Urothelium cell line (cell line): ENCODE measurements at regions not wholly inside any gene's neighbourhood (a gene's known extent, or its start where the extent isn't known, plus 50 kb on each side); places are given as distances from the start of the nearest gene placed in this dataset.
"Not testable (repeated sequence)": the region's sequence is repeated elsewhere in the genome, so short reads cannot be mapped to it uniquely, and the experiment has no call there.

Experiments used
- DNase-seq: peaks from one replicate; pipeline ENCODE4 v3.0.0; 2011; ENCODE audit warnings: low spot score, mixed read lengths
- FAIRE-seq: peaks from 2 replicates; lab custom pipeline; 2011; peaks lifted over from hg19 to GRCh38; lab: Jason Lieb, UNC

DNA sequence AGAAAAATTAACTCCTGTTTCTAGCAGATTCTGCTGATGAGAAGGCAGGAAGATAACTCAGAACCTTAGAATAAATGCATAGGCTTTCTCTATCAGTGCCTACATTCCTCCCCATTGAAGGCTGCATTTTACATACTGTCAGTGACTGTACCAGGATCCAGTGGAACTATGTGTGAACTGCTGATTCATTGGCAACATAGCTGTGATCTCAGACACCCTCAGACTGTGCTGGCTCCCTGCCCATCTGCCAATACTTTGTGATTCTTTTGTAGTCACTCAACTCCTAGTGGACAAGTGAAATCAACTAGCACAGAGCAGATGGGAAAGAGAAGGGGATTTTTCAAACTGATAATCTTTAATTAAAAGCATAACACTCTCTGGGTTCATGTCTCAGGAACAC is 375.8 kb downstream of the MDFIC start:
- FAIRE-seq (no peak), DNase-seq (peak; percentile 36)

DNA sequence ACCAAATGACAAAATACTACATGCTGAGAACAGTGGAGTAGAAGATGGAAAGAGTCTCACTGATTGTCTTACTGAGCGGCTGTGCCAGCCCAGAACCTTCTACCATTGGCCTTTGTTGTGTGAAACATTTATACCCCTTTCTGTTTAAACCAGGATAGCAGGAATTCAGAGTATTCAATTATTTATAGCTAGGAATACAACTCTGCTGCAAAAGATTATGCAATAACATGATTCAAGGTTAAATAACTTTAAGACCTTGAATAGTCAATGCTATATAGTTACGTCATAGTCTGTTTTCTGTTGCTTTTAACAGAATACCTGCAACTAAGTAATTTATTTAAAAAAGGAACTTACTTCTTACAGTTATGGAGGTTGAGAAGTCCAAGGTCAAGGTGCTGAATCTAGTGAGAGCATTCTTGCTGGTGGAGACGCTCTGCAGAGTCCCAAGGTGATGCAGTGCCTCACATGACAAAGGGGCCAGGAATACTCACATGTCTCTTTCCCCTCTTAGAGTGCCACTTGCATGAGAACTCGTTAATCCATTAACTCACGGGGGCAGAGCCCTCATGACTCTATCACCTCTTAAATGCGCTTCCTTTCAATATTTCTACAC is 371.8 kb downstream of the MDFIC start:
- no peak for FAIRE-seq

DNA sequence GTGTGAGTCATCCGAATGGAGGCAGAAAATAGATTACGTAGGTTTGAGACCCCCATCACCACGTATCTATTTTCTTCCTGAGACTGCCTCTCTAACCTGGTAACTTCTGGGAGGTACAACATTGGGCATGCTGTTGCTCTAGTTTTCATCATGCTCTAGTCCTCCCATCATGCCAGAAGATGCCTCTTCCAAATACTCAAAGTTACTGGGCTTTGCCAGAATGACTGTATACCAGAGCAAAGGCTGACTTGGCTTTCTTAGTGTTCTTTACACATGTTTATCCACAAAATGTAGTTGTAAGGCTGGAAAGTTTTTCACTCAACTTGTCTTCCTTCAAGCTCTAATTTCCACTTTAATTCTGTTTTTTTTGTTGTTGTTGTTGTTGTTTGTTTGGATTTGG is 370.5 kb downstream of the MDFIC start:
- DNase-seq (no peak), FAIRE-seq (no peak)

More for the DNA sequence above, 371.8 kb downstream of the MDFIC start:
- DNase-seq = no peak

DNA sequence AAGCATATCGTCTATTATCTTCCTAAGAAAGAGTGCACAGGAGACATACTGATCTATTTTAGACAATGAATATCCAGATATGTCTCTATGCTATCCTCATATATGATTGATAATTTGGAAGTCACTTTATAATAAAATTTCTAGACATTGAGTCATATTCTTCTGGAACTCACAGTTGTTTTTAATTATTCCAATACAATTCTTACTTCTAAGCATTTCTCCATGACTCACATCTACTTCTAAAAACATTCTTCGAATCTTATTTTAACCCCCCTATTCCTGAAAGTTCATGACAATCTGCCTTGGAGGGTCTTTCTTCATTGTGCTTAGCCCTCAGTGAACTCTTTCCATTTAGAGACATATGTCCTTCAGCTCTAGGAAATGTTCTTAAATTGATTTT is 368.1 kb downstream of the MDFIC start:
- DNase-seq = no peak
- no peak for FAIRE-seq

DNA sequence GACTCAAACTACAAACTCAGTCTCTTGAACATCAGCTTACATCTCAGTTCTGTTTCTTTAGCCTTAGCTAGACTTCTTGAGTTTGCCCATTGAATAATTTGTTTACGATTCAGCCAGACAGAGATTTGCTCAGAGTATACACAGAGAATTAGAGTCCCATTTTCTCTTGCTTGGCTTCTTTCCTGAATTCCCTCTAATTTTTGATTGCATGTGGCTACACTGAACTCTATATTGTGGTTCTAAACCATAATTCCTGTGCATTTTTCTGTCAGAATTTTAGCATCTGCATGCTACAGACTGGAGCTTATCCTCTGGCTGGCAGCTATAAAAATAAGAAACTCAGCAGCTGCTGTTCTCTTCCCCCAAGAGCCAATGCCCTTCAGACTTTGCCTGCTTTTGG is 354.9 kb downstream of the MDFIC start:
- no peak for FAIRE-seq
- DNase-seq = no peak

DNA sequence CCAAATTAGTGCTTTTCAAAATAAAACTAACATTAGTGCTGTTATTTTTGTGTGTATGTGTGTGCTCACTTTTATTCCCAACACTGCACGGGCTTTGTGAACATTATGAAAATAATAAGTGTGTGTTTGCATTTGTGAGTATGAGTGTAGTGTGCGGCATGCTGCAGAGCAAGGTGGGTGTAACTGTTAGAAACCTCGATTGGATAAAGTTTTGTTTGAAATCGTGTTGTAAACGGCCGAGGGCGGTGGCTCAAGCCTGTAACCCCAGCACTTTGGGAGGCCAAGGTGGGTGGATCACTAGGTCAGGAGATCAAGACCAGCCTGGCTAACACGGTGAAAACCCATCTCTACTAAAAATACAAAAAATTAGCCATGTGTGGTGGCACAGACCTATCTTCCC is 352.0 kb downstream of the MDFIC start:
- DNase-seq, FAIRE-seq: not testable (repeated sequence)

DNA sequence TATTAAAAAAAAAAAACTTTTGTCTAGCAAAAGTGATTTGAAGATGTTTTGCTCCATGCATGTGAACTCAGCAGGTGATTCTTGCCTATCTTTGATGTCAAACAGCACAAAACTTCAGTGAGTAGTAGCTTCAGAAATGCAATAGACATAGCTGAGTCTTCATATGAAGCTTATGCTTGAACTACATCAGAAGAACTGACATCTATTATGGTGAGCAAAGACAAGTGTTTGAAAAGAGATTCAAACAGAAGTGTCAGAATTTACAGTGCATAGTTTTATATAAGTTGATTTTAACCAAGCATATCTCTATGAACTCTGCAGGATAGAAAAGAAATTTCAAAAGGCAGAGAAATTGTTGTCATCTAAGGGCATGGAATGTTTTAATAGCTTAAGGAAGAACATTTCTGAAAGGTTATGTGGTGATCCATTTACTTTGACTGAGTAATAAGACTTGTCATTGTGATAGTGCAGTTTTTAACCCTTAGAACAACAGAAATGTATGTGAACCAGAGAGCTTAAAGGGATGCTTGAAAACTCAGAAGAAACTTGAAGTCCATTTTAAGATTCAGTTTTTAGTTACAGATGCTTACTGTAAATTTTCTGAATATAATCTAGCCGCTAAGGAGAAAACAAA is 351.4 kb downstream of the MDFIC start:
- DNase-seq = no peak
- no peak for FAIRE-seq

DNA sequence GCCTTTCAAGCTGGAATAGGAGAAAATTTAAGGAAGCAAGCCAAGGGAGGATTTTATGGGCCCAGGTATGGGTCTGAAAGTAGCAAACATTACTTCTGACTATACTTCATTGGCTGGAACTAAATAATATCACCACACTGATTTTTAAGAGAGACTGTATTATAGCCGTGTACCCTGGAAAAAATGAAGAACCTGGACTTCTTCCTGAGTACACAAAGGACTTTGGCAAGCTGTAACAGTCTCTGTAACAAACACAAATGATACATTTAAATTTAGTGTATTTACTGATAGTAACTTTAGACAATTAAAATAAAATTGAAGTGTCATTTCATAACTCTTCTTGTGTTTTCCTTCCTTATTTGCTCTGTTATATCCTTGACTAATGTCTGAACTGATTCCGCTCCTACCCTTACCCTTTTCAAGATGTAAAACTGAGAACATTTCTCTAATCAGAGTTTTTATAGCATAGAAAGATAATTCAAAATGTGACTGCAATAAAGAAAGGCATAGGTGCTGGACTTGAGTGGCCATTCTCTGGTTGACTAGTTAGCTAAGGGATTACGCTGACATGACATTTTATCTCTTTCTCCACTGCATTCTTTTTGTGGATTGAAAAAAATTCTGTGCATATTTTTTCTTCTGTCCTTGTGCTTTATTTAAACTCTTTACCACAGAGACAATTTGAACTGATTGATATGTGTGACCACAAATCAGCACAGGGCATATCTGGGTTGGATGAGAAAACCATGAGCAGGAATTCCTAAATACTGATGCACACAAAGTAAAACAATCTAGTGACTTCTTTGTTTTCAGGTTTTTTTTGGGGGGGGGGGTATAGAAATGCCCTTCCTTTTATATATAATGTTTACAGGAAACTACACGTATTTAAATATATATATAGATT is 349.7 kb downstream of the MDFIC start:
- no peak for DNase-seq
- FAIRE-seq = no peak

DNA sequence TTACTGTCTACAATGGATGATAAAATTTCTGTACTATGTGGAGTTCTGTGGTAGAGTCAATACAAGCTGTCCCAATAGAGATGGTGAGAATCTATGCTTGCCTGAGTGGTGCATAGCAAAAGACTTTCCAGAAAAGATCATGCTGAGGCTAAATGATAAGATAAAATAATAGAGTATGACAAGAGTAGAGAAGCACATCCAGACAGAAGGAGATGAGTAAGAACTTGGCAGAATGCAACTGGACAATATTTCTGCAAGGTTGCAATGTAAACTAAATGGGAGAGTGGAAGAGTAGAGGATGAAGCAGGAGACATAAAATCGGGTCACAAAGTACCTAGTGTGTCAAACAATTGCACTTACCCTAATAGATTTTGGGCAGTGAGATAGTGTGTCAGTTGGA is 347.6 kb downstream of the MDFIC start:
- FAIRE-seq = no peak
- DNase-seq = no peak

DNA sequence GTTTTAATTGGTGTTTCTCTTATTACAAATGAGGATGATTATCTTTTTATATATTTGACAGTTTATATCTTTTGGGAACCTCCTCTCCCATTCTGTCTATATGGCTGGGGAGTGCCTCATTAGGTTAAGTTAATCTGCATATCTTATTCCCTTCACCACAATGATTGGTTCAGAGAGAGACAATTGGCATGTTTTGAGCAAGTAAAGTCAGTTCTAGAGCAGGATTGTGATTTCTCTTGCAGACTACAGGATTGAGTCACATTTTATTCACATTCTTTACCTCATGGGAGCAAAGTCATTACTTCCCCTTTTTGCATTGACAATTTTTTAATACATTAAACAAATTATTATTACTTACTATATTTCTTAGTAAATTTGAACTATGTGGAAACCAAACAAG is 345.6 kb downstream of the MDFIC start:
- FAIRE-seq = no peak

DNA sequence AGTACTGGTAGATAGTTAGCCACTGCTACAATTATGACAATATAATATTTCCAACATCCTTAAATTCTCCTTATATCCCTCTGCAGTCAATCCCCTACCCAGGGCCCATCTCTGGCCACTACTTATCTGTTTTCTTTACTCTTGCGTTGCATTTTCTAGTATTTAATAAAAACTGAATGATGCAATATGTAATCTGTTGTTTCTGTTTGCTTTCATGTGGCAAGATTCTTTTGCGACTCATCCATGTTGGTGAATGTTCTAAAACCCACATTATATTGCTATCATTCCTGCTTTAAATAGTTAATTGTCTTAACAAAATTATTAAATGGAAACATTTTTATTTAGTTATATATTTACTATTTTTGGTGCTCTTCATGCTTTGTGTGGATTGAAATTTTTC is 338.5 kb downstream of the MDFIC start:
- FAIRE-seq (no peak), DNase-seq (no peak)

More for the DNA sequence above, 345.6 kb downstream of the MDFIC start:
- DNase-seq = no peak

DNA sequence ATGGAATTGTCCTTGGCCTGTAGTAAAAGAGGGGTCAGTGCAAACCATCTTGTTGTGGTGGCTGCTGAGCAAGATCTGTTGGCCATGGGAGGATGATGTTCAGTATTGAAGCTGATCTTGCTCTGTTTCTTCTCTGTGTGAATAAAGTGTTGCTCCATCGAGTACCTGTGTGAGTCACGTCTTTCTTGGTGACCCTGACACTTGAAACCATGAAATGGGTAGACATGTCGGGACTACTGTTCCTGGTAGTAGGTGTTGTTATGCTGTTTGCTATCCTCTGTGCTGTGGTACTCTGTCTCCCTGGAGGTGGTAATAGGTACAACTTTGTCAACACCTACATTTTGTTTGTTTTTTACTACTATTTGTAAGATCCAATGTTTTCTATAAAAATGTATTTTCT is 330.6 kb downstream of the MDFIC start:
- no peak for DNase-seq
- FAIRE-seq = no peak

DNA sequence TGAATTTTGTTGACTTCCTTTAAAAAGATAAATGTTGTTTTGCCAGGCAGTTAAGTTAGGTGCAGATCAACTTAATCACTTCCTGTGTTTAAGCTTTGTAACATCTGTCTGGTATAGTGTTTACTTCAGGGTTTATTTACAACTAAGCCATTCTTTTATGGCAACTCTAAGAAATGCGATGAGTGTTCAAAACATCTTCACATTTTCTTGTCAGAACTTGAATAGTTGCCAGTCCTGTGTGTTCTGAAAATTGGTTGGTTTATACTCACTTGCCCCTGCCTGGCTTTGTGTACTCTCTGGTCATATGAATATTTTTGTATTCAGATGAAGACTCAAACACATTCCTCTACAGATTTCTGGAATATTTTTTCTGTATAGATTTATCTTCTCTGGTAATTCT is 327.2 kb downstream of the MDFIC start:
- DNase-seq = no peak
- FAIRE-seq = no peak

DNA sequence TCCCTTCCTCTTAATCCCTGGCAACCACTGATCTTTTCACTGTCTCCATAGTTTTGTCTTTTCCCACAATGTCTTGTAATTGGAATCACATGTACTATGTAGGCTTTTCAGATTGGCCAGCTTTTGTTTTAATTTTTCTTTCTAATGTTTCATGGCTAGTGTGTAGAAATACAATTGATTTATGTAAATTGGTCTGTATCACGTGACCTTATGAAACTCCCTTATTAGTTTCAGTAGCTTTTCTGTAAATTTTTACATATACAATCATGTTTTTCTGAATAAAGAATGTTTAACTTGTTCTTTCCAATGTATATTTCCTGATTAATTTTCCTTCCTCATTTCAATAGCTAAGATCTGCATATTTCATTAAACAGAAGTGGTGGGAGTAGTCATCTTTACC is 319.3 kb downstream of the MDFIC start:
- DNase-seq (no peak), FAIRE-seq (no peak)

DNA sequence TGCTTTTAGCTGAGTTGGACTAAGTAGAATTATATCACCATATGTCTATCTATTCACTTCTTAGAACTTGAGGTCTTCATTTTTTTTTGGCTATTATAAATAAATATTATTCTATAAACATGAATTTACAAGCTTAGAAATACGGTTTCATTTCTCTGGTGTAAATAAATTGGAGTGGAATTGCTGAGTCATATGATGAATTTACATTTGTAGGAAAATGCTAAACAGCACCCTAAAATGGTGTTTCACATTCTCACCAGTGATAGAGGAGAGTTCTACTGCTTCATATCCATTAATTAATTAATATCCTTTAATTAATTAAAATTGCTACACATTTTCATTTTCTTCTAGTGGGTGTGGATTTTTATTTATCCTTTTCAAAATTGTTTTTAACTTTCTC is 318.3 kb downstream of the MDFIC start:
- FAIRE-seq = no peak
- DNase-seq = no peak

DNA sequence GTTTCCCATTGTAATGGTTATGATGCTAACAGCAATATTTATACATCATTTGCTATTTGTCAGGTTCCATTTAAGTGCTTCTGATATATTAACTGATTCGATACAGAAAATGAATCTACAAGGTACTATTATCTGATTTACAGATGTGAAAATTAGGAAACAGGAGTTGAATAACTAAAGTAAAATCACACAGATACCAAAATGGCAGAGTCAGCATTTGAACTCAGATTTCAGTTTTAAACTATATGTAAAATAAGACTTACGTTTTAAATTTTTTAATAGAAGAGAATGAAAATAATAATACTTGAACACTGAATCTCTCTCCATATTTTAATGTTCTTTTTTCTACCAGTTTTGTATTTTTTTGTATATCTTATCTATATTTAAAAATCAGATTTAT is 313.2 kb downstream of the MDFIC start:
- DNase-seq (no peak), FAIRE-seq (no peak)

DNA sequence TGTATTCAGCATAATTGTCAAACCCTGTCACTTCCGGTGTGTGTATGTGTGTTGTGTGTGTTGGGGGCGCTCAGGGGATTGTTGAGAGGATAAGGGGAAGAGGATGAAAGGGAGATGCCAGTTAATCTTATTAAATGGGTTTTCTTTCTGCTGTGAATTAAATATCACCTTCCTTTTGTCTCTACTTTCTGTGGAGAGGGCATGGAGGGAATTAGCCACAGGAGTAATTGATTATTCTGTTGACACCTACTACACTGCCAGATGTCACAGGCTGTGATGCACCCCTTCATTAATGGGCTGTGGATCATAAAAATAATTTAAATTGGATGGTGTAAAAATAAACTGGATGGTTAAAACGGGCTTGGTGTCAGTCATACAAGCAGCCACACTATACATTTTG is 311.9 kb downstream of the MDFIC start:
- DNase-seq (no peak), FAIRE-seq (no peak)

DNA sequence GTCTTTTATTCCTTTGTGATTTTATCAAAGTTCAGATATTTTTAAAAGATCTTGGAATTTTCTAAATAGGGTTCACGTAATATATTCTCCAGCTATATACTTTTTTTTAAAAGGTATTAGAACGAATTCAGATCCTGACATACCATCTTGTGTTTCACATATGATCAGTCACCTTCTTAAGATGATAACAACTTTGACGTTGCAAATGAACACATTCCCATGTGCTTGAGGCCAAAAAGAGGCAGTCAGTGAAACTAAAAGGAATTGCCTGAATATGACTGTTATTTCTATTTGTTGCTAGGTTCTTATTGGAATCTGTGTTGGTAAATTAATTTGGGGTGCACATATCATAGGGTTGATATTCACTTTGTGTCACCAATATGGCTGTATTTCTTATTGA is 310.1 kb downstream of the MDFIC start:
- DNase-seq (no peak), FAIRE-seq (no peak)

DNA sequence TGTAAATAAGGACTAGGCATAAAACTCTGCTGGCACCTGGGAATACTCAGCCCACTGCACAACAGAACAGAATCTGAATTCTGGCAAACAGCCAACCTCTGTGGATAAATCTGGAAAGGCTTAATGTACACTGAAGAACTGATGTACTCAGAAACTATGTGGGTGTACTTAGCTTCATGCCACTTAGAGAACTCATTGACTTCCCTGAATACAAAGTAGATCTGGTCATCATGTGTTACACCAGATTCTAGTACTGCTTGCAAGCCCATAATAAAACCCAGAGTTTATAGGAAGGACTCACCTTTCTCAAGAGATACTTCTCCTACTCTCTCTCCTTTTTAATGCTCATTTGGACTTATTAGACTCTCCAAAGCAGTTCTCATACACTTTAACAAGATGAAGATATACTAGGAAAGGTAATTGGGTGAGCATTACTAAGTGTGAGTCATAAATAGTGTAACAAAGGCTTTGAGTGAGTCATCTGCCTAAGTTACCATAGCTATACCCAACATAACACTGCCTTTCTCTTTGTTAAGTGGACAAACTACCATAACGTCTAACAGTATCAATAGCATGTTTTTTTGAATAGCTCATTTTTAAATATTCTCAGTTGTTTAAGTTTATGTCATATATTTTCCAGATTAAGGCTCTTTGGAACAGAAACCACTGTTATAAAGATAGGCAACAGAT is 309.1 kb downstream of the MDFIC start:
- FAIRE-seq = no peak
- DNase-seq = peak; percentile 29

DNA sequence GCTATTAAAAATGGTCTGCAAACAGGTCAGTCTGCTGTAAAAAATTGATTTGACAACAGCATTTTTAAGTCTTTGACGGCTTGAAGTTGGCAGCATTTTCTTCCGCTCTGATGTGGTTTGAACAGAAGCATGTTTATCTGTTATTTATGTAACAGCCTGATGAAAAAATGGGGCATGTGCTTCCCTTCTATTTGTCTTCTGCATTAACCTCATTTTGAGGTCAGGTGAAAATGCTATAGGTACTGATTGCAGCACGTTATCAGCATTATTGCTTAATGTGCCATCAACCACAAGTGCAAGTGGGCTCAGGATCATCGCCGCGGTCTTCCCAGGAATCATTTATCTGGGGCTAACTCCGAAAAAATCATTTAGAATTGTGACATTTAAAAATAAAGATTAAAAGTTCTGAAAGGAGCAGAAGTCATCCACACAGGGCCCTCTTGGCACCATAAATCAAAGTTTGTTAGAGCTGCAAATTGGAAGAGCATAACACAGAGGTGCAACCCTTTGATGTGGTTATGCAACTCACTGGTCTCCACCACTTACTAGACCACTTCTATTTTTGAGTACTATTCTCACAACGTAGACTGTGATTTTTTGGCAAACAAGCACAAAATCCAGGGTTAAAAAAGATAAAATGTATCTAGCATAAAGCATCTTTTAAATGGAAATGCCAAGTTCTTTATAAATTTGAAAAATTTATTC is 307.7 kb downstream of the MDFIC start:
- DNase-seq (peak; percentile 6), FAIRE-seq (no peak)
